ENCODE measurements at regions not wholly inside any gene's neighbourhood (a gene's known extent, or its start where the extent isn't known, plus 50 kb on each side); places are given as distances from the start of the nearest gene placed in this dataset.

DNA sequence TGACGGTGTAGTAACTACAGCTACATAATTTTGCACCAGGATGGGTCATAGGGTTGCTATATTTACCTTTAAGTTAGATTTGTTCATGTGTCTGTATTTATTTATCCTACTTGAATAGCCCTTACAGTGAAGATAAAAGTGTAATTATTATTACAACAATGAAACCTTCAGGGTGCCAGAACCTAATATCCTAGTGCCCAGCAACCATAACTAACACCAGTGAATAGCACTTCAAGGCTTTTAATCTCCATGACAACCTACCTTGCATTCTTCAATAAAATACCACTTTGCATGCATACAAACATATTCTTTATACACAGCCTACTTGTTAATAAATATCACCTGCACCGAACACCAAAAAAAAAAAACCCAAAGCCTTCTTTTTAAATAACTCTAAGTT, 58.7 kb upstream of the G2E3 start:
- TF ChIP-seq, protein P1, sequence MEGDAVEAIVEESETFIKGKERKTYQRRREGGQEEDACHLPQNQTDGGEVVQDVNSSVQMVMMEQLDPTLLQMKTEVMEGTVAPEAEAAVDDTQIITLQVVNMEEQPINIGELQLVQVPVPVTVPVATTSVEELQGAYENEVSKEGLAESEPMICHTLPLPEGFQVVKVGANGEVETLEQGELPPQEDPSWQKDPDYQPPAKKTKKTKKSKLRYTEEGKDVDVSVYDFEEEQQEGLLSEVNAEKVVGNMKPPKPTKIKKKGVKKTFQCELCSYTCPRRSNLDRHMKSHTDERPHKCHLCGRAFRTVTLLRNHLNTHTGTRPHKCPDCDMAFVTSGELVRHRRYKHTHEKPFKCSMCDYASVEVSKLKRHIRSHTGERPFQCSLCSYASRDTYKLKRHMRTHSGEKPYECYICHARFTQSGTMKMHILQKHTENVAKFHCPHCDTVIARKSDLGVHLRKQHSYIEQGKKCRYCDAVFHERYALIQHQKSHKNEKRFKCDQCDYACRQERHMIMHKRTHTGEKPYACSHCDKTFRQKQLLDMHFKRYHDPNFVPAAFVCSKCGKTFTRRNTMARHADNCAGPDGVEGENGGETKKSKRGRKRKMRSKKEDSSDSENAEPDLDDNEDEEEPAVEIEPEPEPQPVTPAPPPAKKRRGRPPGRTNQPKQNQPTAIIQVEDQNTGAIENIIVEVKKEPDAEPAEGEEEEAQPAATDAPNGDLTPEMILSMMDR (IDR thresholded peaks at IDR 0.05; ENCODE audit: insufficient read depth, low read length), result no peak
- TF ChIP-seq SPI1 (IDR thresholded peaks at IDR 0.05; ENCODE audit: borderline replicate concordance, low read depth), result no peak
- TF ChIP-seq POLR2AphosphoS5 (IDR thresholded peaks at IDR 0.05; ENCODE audit: low read depth), result no peak
- TF ChIP-seq GABPA (IDR thresholded peaks at IDR 0.05; ENCODE audit: low read depth), result no peak
- TF ChIP-seq, protein P2, sequence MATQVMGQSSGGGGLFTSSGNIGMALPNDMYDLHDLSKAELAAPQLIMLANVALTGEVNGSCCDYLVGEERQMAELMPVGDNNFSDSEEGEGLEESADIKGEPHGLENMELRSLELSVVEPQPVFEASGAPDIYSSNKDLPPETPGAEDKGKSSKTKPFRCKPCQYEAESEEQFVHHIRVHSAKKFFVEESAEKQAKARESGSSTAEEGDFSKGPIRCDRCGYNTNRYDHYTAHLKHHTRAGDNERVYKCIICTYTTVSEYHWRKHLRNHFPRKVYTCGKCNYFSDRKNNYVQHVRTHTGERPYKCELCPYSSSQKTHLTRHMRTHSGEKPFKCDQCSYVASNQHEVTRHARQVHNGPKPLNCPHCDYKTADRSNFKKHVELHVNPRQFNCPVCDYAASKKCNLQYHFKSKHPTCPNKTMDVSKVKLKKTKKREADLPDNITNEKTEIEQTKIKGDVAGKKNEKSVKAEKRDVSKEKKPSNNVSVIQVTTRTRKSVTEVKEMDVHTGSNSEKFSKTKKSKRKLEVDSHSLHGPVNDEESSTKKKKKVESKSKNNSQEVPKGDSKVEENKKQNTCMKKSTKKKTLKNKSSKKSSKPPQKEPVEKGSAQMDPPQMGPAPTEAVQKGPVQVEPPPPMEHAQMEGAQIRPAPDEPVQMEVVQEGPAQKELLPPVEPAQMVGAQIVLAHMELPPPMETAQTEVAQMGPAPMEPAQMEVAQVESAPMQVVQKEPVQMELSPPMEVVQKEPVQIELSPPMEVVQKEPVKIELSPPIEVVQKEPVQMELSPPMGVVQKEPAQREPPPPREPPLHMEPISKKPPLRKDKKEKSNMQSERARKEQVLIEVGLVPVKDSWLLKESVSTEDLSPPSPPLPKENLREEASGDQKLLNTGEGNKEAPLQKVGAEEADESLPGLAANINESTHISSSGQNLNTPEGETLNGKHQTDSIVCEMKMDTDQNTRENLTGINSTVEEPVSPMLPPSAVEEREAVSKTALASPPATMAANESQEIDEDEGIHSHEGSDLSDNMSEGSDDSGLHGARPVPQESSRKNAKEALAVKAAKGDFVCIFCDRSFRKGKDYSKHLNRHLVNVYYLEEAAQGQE (IDR thresholded peaks at IDR 0.05; ENCODE audit: insufficient replicate concordance, low read depth), result no peak

Data from HL-60 (cell line).